Heart left ventricle (tissue), 13 donors: ENCODE measurements at regions not wholly inside any gene's neighbourhood (a gene's known extent, or its start where the extent isn't known, plus 50 kb on each side); places are given as distances from the start of the nearest gene placed in this dataset.

Source experiments
- POLR2A ChIP-seq, 2 donors: fragments of 450-650 bp; IDR thresholded peaks; one replicate each; pipeline ENCODE4 v1.6.1; 2017; ENCODE audit warnings: antibody characterized with exemption in 2 of 2, mild to moderate bottlenecking in 2 of 2, moderate library complexity in 2 of 2
- TF ChIP-seq, protein P1 (sequence below), 12 donors: fragments of 200-600 bp; sonication (generic) in 4 of 12; IDR thresholded peaks; one replicate each; pipeline versions ENCODE4 v1.5.0 to v1.8.0; 2018 to 2022; ENCODE audit warnings: antibody characterized with exemption in 12 of 12, mild to moderate bottlenecking in 5 of 12
- donor health status: ischemic (EF 13 %, LVEDD 7.1; RV severe dilation, severe dysfunction).
- donor health status: DM: no; HTN: yes; CAD: no.
- donor health status: DM: no; HTN: no; CAD: no.
- donor health status: ischemic (EF 25% LVEDD 6.9; RV normal size, moderate dysfunction).
- donor health status: ischemic (EF 25% LVEDD 5.7; RV mildly dilated, moderate dysfunction).
- donor health status: ischemic (EF 35%, LVEDD 5.7; RV mildly dilated, moderate dysfunction).
- donor health status: nonischemic (EF 11% LVEDD 7.7; RV severe dilation, severe dysfunction).
- donor health status: DM: yes; HTN: yes; CAD: no.
- donor health status: PGD.
- donor health status: ischemic (EF 29% LVEDD 5.4; RV normal size, mild dysfunction).
- donor health status: nonischemic (EF 23%, LVEDD 6.1; RV moderate dilation, normal function).

DNA sequence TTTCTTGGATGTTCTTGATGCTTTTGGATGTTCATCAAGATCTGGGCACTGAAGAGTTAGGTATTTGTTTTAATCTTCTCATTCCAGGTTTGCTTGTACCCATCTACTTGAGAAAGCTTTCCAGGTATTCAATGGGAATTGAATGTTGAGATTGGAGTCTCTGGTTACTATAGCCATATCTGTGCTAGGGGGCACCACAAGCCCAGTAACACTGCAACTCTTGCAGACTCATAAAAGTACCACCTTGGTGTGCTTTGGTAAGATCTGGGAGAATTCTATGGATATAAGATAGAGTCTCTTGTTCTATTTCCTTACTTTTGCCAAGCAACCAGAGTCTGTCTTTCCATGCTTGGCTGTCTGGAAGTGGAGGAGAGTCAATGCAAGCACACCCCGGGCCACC is 518.9 kb upstream of the VRK2 start:
- no peak for TF ChIP-seq POLR2A (IDR thresholded peaks at IDR 0.05)
- TF ChIP-seq, protein P1, sequence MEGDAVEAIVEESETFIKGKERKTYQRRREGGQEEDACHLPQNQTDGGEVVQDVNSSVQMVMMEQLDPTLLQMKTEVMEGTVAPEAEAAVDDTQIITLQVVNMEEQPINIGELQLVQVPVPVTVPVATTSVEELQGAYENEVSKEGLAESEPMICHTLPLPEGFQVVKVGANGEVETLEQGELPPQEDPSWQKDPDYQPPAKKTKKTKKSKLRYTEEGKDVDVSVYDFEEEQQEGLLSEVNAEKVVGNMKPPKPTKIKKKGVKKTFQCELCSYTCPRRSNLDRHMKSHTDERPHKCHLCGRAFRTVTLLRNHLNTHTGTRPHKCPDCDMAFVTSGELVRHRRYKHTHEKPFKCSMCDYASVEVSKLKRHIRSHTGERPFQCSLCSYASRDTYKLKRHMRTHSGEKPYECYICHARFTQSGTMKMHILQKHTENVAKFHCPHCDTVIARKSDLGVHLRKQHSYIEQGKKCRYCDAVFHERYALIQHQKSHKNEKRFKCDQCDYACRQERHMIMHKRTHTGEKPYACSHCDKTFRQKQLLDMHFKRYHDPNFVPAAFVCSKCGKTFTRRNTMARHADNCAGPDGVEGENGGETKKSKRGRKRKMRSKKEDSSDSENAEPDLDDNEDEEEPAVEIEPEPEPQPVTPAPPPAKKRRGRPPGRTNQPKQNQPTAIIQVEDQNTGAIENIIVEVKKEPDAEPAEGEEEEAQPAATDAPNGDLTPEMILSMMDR (IDR thresholded peaks at IDR 0.05) = no peak
